HEK293T (cell line): ENCODE measurements at regions not wholly inside any gene's neighbourhood (a gene's known extent, or its start where the extent isn't known, plus 50 kb on each side); places are given as distances from the start of the nearest gene placed in this dataset.

Experiments
- CTCF ChIA-PET: fragments of 350-600 bp; formaldehyde crosslinking; extraction: SDS; loops from one replicate; lab custom pipeline; 2021; ENCODE audit warnings: antibody characterized with exemption, inconsistent platforms; lab: Yijun Ruan, JAX
- POLR2A ChIA-PET: fragments of 350-600 bp; formaldehyde crosslinking; extraction: SDS; loops from one replicate; lab custom pipeline; 2020; ENCODE audit warnings: antibody characterized with exemption, inconsistent platforms; lab: Yijun Ruan, JAX
- DNase-seq: peaks from one replicate; pipeline ENCODE4 v3.0.0; 2012; ENCODE audit warnings: mixed read lengths; ENCODE audit errors: extremely low spot score
- ARNT ChIP-seq: fragments of 450-650 bp; IDR thresholded peaks from 2 replicates; pipeline ENCODE4 v1.6.1; 2017; ENCODE audit warnings: mild to moderate bottlenecking
- BHLHE40 ChIP-seq: fragments of 450-650 bp; IDR thresholded peaks from 2 replicates; pipeline ENCODE4 v1.6.1; 2016; ENCODE audit warnings: mild to moderate bottlenecking, moderate library complexity, borderline replicate concordance
- CTBP1 ChIP-seq: fragments of 450-650 bp; IDR thresholded peaks from 2 replicates; pipeline ENCODE4 v1.6.1; 2016; ENCODE audit warnings: borderline replicate concordance
- ELF4 ChIP-seq: fragments of 450-650 bp; IDR thresholded peaks from 2 replicates; pipeline ENCODE4 v1.6.1; 2017; ENCODE audit warnings: antibody characterized with exemption
- FOXA1 ChIP-seq: fragments of 450-650 bp; IDR thresholded peaks from 2 replicates; pipeline ENCODE4 v1.6.1; 2016; ENCODE audit warnings: mild to moderate bottlenecking
- FOXK2 ChIP-seq: fragments of 450-650 bp; IDR thresholded peaks from 2 replicates; pipeline ENCODE4 v1.6.1; 2016; ENCODE audit warnings: mild to moderate bottlenecking
- FOXM1 ChIP-seq: fragments of 450-650 bp; IDR thresholded peaks from 2 replicates; pipeline ENCODE4 v1.6.1; 2017; ENCODE audit warnings: mild to moderate bottlenecking, borderline replicate concordance
- HDGF ChIP-seq: fragments of 450-650 bp; IDR thresholded peaks from 2 replicates; pipeline ENCODE4 v1.6.1; 2017; ENCODE audit warnings: antibody characterized with exemption, borderline replicate concordance
- L3MBTL2 ChIP-seq: fragments of 450-650 bp; conservative IDR thresholded peaks from 2 replicates; pipeline ENCODE4 v1.6.1; 2016; ENCODE audit warnings: mild to moderate bottlenecking
- LEF1 ChIP-seq: fragments of 450-650 bp; IDR thresholded peaks from 2 replicates; pipeline ENCODE4 v1.6.1; 2017; ENCODE audit warnings: mild to moderate bottlenecking, borderline replicate concordance
- NFRKB ChIP-seq: fragments of 450-650 bp; IDR thresholded peaks from 2 replicates; pipeline ENCODE4 v1.6.1; 2016; ENCODE audit warnings: mild to moderate bottlenecking, moderate library complexity
- SP1 ChIP-seq: fragments of 450-650 bp; IDR thresholded peaks from 2 replicates; pipeline ENCODE4 v1.6.1; 2017
- SUZ12 ChIP-seq: fragments of 450-650 bp; IDR thresholded peaks from 2 replicates; pipeline ENCODE4 v1.6.1; 2016; ENCODE audit warnings: mild to moderate bottlenecking
- TARDBP ChIP-seq: fragments of 450-650 bp; IDR thresholded peaks from 2 replicates; pipeline ENCODE4 v1.6.1; 2016
- ZNF384 ChIP-seq: fragments of 450-650 bp; IDR thresholded peaks from 2 replicates; pipeline ENCODE4 v1.6.1; 2016
- TF ChIP-seq, protein P1 (sequence below): fragments of 450-650 bp; IDR thresholded peaks from 2 replicates; pipeline ENCODE4 v1.6.1; 2016

DNA sequence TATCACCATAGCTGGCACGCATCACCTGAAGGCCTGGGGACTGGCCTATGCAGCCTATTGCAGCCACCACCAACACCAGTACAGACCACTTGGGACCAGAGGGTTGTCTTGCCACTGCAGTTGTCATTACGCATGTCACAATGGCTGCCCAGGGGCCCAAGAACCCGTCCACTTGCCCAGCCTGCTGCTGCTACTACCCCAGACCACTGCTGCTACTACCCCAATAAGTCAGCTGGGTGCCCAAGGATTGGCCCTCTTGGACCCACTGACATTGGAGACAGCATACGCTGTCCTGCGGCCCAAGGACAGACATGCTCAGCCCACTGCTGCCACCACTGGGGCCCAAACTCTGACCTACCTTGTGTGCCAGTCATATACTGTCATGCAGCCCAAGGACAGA, 102.7 kb upstream of the OR9Q1 start:
- TF ChIP-seq SP1 = no peak
- TF ChIP-seq ZNF384 = no peak
- TF ChIP-seq L3MBTL2 = no peak
- no peak for TF ChIP-seq LEF1
- TF ChIP-seq ARNT = no peak
- no peak for TF ChIP-seq TARDBP
- TF ChIP-seq SUZ12 = no peak
- no peak for TF ChIP-seq CTBP1
- no peak for TF ChIP-seq HDGF
- TF ChIP-seq BHLHE40 = no peak
- ChIA-PET POLR2A (no interaction called here), CTCF (no interaction called here)
- no peak for DNase-seq

DNA sequence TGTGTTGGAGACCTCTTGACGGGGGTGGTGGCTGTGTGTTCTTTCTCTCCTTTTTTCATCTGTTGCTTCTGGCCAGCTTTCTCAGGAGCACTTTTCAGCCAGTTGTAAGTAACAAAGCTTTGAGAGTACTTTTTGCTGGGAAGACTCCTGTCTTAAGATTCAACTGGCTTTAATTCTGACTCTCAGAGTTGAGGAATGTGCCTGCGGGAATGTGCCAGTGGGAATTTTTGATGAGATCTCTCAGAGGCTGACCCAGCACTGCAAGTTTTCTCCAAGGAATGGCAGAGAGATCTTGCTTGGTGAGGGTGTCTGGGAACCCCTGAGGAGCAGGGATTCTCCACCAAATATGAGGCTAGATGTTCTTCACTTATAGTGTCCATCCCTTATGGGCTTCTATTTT, 91.6 kb upstream of the OR9Q1 start:
- ChIA-PET POLR2A (no interaction called here), CTCF (interaction anchor here (0.6 kb wide), 1 partner anchor 1234 kb away, joined by 3 read pairs; no protein-coding TSS in a partner anchor)
- TF ChIP-seq FOXA1 (no peak), NFRKB (no peak), ARNT (no peak), FOXM1 (no peak), LEF1 (no peak), CTBP1 (no peak), ZNF384 (no peak), BHLHE40 (no peak), HDGF (no peak), FOXK2 (no peak), SUZ12 (no peak), TARDBP (no peak)
- no peak for DNase-seq

DNA sequence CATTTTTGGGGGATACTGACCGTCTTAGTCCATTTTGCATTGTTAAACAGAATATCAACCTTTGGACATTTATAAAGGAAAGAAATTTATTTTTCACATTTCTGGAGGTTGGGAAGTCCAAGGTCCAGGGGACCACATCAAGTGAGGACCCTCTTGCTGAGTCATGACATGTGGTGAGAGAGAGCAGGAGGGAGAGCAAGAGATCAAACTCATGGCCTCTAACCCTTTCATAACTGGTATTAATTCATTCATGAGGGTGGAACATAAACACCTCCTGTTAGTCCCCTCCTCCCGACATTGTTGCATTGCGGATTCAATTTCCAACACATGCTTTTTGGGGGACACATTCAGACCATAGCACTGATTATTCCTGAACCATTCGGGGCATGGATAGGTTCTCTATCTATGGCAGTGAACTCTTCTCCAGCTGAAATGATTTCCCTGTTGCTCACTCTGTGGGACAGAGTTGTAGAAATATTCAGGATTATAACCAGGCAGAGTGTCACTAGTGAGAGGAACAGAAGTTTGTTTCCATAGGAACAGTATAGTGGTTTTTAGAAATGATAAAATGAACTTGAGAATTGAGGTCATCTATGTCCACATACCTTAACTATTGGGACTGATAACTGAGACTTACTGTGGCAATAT, 88.2 kb upstream of the OR9Q1 start:
- no peak for TF ChIP-seq FOXA1
- no peak for TF ChIP-seq TARDBP
- TF ChIP-seq BHLHE40 = no peak
- no peak for TF ChIP-seq FOXM1
- TF ChIP-seq ELF4 = no peak
- no peak for TF ChIP-seq FOXK2
- no peak for TF ChIP-seq CTBP1
- no peak for TF ChIP-seq L3MBTL2
- TF ChIP-seq HDGF = no peak
- no peak for TF ChIP-seq ZNF384
- TF ChIP-seq ARNT = no peak
- TF ChIP-seq SP1 = no peak
- TF ChIP-seq SUZ12 = no peak
- CTCF ChIA-PET = no interaction called here
- POLR2A ChIA-PET = no interaction called here
- DNase-seq = no peak

DNA sequence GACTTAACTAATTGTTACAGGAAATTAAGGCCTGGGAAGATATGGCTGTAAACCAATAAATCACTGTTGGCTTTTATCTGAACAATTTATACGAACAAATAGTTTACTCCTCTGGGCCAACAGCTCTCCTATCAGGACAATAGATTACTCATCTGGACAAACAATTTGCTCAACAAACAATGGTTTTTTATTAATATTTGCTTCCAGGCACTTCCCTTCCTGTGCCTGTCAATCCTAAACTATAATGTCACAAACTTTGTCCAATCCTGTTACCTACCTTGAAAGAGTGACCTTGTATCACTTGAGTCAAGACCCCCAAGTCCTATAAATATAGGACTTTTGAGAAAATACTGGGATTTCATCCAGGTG, 87.6 kb upstream of the OR9Q1 start:
- TF ChIP-seq ELF4 (no peak), TARDBP (no peak), SUZ12 (no peak), LEF1 (no peak), FOXK2 (no peak), SP1 (no peak), NFRKB (no peak), ARNT (no peak), BHLHE40 (no peak), FOXA1 (no peak), HDGF (no peak)
- TF ChIP-seq, protein P1, sequence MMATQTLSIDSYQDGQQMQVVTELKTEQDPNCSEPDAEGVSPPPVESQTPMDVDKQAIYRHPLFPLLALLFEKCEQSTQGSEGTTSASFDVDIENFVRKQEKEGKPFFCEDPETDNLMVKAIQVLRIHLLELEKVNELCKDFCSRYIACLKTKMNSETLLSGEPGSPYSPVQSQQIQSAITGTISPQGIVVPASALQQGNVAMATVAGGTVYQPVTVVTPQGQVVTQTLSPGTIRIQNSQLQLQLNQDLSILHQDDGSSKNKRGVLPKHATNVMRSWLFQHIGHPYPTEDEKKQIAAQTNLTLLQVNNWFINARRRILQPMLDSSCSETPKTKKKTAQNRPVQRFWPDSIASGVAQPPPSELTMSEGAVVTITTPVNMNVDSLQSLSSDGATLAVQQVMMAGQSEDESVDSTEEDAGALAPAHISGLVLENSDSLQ = no peak
- no peak for DNase-seq
- POLR2A ChIA-PET = no interaction called here
- CTCF ChIA-PET = no interaction called here

DNA sequence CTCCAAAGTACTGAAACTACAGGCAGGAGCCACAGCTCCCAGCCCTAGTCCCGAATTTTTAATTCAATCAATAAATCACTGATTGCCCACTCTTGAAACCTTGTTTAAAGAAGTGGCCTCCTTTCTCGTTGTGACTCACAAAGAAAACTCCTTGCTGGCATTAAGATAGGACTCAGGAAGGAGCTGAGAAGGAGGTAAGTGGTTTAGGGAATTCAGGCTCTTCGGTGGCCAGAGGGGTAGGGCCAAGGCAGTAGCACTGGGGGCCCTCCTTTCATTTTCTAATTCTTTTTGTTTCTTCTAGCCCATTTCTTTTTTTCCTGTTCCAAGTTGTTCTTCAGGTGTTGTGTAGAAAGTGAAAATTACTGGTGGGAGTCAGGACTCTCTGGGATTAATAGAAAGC, 86.2 kb upstream of the OR9Q1 start:
- TF ChIP-seq SUZ12 = no peak
- TF ChIP-seq CTBP1 = no peak
- no peak for TF ChIP-seq SP1
- TF ChIP-seq BHLHE40 = no peak
- no peak for TF ChIP-seq ELF4
- TF ChIP-seq ZNF384 = no peak
- TF ChIP-seq NFRKB = no peak
- no peak for TF ChIP-seq L3MBTL2
- no peak for TF ChIP-seq ARNT
- TF ChIP-seq HDGF = no peak
- no peak for TF ChIP-seq FOXM1
- no peak for TF ChIP-seq LEF1
- TF ChIP-seq FOXK2 = no peak
- ChIA-PET CTCF (no interaction called here), POLR2A (no interaction called here)
- DNase-seq = no peak

DNA sequence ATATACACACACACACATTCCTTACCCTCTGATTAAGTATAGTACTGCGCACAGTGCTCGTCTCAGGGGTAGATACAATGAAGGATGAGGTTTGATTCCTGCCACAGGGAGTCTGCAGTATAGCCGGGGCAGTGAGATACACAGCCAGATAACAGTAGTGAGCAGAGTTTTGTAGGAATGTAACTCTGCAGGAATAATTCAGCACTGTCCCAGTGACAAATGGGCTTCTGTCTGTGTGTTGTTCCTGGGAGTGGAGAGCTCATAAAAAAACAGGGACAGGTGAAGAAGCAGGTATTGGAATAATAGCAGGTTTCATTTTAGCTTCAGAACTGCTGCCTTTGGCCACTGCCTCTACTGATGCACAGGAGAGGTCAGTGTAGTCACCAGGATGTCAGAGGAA, 85.3 kb upstream of the OR9Q1 start:
- ChIA-PET CTCF (no interaction called here), POLR2A (no interaction called here)
- TF ChIP-seq FOXA1 (no peak), ELF4 (no peak), BHLHE40 (no peak)
- DNase-seq = no peak

DNA sequence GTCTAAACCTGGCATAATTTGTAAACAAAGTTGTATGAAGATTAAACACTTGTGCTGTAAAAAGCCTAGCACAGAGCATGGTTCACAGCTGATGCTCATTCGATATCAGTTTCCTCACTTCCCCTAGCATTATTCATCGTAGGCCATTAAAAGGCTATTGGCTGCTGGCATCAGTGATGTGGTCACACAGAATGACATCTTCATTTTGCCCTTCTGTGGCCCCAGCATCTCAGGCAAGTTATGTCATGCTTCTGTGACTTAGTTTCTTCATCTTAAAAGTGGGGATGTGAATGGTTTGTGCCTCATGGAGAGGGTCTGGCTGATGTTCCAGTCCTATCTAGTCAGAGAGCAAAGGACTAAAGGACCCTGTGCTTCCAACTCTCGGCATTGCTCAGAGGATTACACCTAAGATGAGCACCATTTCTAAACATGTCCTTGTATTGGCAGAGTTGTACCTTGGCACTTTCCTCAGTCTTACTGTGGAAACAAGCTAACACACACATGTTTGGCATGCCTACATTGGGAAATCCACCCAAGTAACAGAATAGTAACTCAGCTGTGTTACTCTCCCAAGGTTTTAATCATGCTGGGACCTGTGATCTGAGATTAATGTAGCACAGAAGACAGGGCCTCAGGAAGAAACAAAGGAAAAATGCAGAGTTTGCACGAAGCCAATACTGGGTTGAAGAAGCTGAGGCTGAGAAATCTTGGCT, 83.5 kb upstream of the OR9Q1 start:
- no peak for TF ChIP-seq TARDBP
- TF ChIP-seq NFRKB = no peak
- TF ChIP-seq HDGF = no peak
- TF ChIP-seq L3MBTL2 = no peak
- TF ChIP-seq ZNF384 = no peak
- TF ChIP-seq FOXM1 = no peak
- TF ChIP-seq BHLHE40 = no peak
- TF ChIP-seq, protein P1 = no peak
- TF ChIP-seq SUZ12 = no peak
- TF ChIP-seq ARNT = no peak
- TF ChIP-seq CTBP1 = no peak
- TF ChIP-seq ELF4 = no peak
- no peak for TF ChIP-seq SP1
- no peak for TF ChIP-seq FOXA1
- TF ChIP-seq FOXK2 = no peak
- no peak for TF ChIP-seq LEF1
- no peak for DNase-seq
- CTCF ChIA-PET = no interaction called here
- POLR2A ChIA-PET = no interaction called here
